ENCODE measurements at regions not wholly inside any gene's neighbourhood (a gene's known extent, or its start where the extent isn't known, plus 50 kb on each side); places are given as distances from the start of the nearest gene placed in this dataset.
A peak's percentile ranks its signal among the peaks of the same experiment; 100 is the strongest.
"Not testable (repeated sequence)": the region's sequence is repeated elsewhere in the genome, so short reads cannot be mapped to it uniquely, and the experiment has no call there.

- DNase-seq: no peak
These were observed 225.2 kb upstream of the SETMAR start for GRCh38 chr3:4077950-4078349.

GRCh38 chr3:4078903-4079302, 224.3 kb upstream of the SETMAR start:
- no peak for DNase-seq

- no peak for DNase-seq
These were observed 223.6 kb upstream of the SETMAR start for GRCh38 chr3:4079339-4080195.

GRCh38 chr3:4083225-4084015, 219.7 kb upstream of the SETMAR start:
- peak; percentile 17 for DNase-seq

DNA sequence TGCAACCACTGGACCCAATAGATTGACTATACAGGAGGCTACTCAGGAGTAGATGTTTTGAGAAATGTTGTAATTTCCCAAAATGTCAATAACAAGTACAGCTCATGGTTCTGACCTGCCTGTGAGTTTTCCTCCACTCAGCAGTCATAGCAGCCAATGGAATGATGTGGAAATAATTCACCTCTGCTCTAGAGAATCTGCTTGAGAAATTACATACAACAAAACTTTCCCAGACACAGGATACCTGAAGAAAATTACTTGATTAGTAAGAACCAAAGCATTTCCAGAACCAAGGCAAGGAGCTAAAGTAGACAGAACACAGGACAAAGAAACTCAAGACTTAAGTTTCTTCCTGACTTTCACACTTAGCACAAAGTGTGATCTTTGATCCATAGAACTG, 218.9 kb upstream of the SETMAR start:
- no peak for DNase-seq

DNA sequence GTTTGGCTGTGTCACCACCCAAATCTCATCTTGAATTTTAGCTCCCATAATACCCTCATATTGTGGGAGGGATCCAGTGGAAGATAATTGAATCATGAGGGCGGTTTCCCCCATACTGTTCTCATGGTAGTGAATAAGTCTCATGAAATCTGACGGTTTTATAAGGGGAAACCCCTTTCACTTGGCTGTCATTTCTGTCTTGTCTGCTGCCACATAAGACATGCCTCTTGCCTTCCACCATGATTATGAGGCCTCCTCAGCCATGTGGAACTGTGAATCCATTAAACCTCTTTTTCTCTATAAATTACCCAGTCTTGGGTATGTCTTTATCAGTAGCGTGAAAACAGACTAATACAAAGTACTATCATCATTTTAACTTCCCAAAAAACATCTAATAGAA, 216.5 kb upstream of the SETMAR start:
- DNase-seq: not testable (repeated sequence)

DNA sequence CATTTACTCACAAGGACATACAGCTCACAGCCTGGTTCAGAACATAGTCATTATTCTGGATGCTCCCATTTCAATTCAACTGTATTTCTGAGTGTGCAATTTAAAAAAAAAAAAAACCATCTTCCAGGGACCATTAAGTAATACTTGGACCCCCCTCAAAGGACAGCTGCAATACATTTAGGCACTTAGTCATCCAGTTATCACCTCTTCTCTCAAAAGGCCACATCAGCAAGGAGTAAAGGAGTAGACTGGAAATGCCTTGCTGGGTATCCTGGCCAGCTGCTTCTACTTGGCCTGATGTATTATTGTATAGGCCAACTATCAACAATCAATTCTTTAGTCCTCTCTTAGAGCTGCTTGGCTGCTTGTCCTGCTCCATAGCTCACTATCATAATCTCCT, 211.4 kb upstream of the SETMAR start:
- no peak for DNase-seq

DNA sequence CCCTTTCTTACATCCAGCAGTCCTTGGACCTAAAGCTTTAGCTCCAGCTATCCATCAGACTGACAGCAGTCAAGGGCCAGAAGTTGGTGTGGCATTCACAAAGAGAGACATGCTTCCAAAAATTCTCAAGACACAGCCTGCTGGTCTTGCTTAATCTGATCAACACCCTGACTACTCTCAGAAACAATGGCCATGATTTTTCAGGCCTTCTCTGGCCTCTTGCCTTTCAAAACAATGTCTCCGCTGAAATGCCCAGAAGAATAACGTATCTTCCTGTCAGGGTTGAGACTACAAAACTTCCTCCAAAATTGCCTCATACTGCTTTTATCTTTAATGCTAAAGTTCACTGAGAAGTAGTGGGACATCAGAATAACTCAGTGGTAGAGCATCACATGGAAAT, 205.4 kb upstream of the SETMAR start:
- no peak for DNase-seq

DNA sequence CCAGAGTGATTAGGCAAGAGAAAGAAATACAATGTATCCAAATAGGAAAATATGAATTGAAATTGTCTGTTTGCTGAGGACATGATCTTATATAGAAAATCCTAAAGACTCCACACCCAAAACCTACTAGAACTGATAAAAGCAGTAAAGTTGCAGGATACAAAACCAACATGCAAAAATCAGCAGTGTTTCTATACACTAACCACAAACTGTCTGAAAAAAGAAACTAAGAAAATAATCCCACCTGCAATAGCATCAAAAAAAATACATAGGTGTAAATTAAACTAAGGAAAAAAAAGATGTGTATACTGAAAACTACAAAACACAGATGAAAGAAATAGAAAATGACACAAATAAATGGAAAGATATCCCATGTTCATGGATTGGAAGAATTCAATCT, 203.6 kb upstream of the SETMAR start:
- no peak for DNase-seq

GRCh38 chr3:4107430-4107829, 195.7 kb upstream of the SETMAR start:
- no peak for DNase-seq

DNA sequence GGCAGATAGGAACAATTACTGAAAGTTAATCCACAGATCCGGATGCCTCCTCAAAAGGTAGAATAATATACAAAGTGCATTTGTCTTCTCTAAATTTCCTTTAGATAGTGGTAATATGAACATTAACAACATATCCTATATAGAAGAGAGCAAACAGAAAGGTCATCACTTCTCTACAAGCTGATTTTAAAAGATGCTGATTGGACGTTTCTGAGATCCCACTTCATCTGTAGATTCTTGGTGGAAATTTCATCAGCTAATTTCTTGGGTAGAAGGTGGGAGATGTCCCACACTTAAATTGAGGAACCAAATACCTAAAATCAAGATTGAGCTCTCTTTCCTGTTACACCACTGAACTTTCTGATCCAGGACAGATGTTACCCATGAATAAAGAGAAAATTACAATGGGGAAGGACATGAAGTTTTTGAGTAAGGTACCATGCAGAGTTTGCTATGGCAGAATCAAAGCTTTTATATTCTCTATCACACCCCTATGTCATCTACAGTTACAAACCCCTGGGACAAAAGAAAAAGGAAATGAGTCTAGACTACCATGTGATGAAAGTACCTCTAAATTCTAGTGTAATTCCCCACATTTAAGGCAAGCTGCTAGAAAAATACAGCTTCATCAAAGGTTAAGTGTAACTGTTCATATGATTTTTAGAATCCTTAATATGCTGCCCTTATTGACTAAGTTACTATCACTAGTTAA, 189.2 kb upstream of the SETMAR start:
- no peak for DNase-seq

DNA sequence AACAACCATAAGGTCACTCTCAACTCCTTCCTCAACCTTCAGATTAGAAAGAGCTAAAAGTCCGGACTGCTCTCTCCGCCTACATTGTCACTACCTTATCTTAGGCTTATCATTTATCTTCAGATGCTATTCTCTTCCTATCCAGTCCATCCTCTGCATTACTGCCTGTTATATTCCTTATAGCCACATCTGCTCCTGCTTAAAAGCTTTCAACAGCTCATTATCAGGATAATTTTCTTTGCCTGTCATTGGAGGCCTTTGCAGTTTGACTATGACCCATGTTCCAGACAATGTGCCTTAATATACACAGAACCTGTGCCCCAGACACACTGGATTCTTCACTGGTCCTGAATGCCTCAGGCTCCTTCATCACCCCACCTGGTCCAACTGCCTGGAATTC, 184.1 kb upstream of the SETMAR start:
- DNase-seq: no peak

- no peak for DNase-seq
These were observed 177.6 kb upstream of the SETMAR start for GRCh38 chr3:4125576-4125975.

GRCh38 chr3:4138150-4138785, 164.9 kb upstream of the SETMAR start:
- DNase-seq: no peak

- DNase-seq: no peak
These were observed 164.3 kb upstream of the SETMAR start for GRCh38 chr3:4138786-4139431.

- no peak for DNase-seq
These were observed 163.6 kb upstream of the SETMAR start for GRCh38 chr3:4139462-4140140.

- DNase-seq: no peak
These were observed 162.2 kb upstream of the SETMAR start for GRCh38 chr3:4140921-4141320.

DNA sequence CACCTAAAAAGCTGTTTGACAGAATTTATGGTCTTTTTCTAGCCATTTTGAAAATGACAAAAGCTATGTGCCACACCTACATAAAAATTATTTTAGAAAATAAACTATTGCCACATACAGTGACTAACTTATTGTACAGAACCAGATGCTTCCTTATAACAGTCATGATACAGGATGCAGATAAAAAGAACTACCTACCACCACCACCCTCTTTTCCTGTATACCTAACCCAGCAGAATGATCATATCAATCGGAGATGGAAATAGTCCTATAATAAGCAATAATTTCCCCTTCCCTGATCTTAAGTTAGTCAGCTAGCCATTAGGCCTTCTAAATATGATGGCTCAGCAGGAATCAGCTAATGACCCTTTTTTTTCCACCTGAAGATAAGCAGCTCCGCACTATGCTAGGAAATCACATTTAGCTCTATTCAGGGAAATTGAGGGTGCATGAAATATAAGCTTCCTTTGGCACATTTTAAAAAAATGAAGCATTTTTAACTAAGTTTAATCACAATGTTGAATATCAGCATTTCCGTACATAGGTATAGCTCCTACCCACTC, 155.5 kb upstream of the SETMAR start:
- no peak for DNase-seq

DNA sequence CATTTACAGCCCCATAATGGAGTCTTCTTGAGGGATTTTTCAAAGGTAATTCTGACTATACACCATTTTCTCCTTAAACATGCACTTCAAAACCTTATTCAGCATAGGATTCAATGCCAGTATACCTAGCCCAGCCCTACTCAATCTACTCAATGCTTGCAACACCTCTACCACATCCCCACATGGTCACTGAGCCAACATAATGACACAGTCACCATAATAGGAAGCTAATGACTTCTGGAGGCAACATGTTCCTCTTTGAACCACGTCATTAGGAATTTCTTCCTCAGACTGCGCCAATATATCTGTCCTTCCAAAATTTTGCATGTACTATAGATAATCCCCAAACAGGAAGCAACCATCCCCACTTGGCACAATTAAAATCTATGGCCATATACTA, 153.9 kb upstream of the SETMAR start:
- DNase-seq: no peak

DNA sequence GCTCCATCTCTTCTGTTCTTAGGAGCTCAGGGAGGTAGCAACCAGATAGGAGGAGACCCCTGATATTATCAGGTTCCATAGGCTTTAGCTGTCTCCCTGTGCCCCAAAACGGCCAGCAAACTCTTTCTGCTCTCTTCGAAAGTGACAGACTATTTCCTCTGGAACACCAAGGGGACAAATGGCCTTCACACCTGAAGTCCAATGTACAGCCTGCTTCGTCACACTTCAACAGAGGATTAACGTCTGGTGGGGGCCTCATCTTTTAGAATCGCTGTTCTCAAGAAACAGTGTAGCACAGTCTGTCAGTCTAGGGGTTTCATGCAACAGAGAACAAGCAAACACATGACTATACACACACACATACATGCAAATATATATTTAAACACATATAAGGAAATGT, 152.4 kb upstream of the SETMAR start:
- DNase-seq: no peak

DNA sequence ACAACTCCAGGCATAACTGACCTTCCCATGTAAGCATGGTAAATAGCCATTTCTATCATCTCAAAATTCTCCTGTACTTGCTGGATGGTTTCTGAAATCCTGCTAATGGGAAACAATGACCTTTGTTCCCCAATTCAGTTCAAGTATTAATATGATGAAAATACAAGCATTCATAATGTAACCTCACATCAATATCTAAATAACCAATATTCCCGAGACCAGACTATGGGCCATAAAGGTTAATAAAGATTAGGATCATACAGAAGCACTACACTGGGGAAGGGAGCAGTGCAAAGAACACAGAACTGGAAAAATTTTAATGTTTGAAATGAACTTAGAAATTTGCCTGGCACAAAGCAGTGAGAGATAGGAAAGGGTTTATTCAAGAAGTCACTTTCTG, 151.3 kb upstream of the SETMAR start:
- DNase-seq: no peak

DNA sequence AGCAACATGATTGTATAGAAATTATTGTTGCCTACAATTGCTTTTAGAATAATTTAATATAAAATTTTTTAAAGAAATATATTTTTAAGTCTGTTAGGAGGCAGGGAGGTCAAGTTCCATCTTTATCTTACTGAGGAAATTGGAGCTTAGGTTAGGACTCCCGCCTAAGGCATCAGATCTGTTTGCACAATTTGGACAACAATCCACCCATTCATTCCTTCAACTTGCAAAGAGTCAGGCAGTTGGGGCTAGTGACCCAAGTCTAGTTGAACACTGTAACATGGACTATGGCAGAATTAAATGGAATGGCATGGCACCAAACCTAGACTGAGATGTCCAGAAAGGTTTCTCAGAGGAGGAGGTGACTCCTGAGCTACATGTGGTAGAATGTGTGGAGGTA, 149.4 kb upstream of the SETMAR start:
- no peak for DNase-seq

All from OCI-M1 (cell line).